HUDEP-2 (cell line): ENCODE measurements at regions not wholly inside any gene's neighbourhood (a gene's known extent, or its start where the extent isn't known, plus 50 kb on each side); places are given as distances from the start of the nearest gene placed in this dataset.
A peak's percentile ranks its signal among the peaks of the same experiment; 100 is the strongest.

Source experiments
- DNase-seq, 76 experiments: peaks; one replicate each; lab custom pipeline; 2025; ENCODE audit not compliant: unreplicated experiment in 76 of 76; lab: John Stamatoyannopoulos, UW

- no peak for DNase-seq
These were observed 256.7 kb upstream of the GNAI1 start for GRCh38 chr7:79877874-79878465.

GRCh38 chr7:79876848-79877252 is 257.8 kb upstream of the GNAI1 start:
- no peak for DNase-seq

GRCh38 chr7:79874797-79875196 is 259.8 kb upstream of the GNAI1 start:
- no peak for DNase-seq

GRCh38 chr7:79872176-79872575 is 262.5 kb upstream of the GNAI1 start:
- no peak for DNase-seq

- no peak for DNase-seq
These were observed 266.6 kb upstream of the GNAI1 start for GRCh38 chr7:79868010-79868409.

GRCh38 chr7:79862447-79863210 is 272.0 kb upstream of the GNAI1 start:
- peak in 2 of 76 experiments; percentile 2 to 10 for DNase-seq

- DNase-seq: no peak
These were observed 279.5 kb upstream of the GNAI1 start for GRCh38 chr7:79855172-79855571.

GRCh38 chr7:79854621-79855020 is 280.0 kb upstream of the GNAI1 start:
- DNase-seq: no peak

- no peak for DNase-seq
These were observed 296.7 kb upstream of the GNAI1 start for GRCh38 chr7:79837915-79838314.

- DNase-seq: no peak
These were observed 301.0 kb upstream of the GNAI1 start for GRCh38 chr7:79833616-79834015.

GRCh38 chr7:79828866-79829265 is 305.8 kb upstream of the GNAI1 start:
- DNase-seq: no peak

GRCh38 chr7:79823246-79823951 is 311.2 kb upstream of the GNAI1 start:
- DNase-seq: no peak

- no peak for DNase-seq
These were observed 311.9 kb upstream of the GNAI1 start for GRCh38 chr7:79822620-79823240.

- DNase-seq: peak in 1 of 76 experiments; percentile 0
These were observed 314.2 kb upstream of the GNAI1 start for GRCh38 chr7:79820387-79820786.

- no peak for DNase-seq
These were observed 323.7 kb upstream of the GNAI1 start for GRCh38 chr7:79810916-79811315.

GRCh38 chr7:79806161-79806734 is 328.4 kb upstream of the GNAI1 start:
- DNase-seq: no peak

GRCh38 chr7:79790656-79791262 is 337.3 kb upstream of the MAGI2 start:
- no peak for DNase-seq

GRCh38 chr7:79789584-79790345 is 336.3 kb upstream of the MAGI2 start:
- DNase-seq: no peak

GRCh38 chr7:79787623-79788022 is 334.2 kb upstream of the MAGI2 start:
- DNase-seq: no peak

- no peak for DNase-seq
These were observed 333.6 kb upstream of the MAGI2 start for GRCh38 chr7:79787096-79787495.
